DMS53 (cell line): ENCODE measurements at regions not wholly inside any gene's neighbourhood (a gene's known extent, or its start where the extent isn't known, plus 50 kb on each side); places are given as distances from the start of the nearest gene placed in this dataset.
A peak's percentile ranks its signal among the peaks of the same experiment; 100 is the strongest.

ENCODE experiments used
- DNase-seq: peaks from one replicate; lab custom pipeline; 2025; lab: John Stamatoyannopoulos, UW

DNA sequence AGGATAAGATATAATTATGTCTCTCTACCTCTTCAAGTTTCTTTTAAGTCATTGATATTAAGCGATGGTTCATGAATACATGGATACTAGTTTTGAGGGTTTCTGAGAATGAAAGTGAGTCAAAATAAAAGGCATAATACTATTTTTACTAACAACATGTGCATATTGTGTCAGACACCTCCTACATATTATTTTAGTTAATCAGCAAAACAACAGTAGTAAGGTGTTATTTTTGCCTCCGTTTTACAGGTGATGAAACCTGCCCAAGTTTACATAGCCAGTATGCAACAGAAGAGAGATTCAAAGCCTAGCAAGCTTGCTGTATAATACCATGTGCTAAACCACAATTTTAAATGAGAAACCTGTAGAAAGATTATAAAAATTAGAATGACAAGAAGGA, 544.1 kb downstream of the EPHA5 start:
- no peak for DNase-seq

DNA sequence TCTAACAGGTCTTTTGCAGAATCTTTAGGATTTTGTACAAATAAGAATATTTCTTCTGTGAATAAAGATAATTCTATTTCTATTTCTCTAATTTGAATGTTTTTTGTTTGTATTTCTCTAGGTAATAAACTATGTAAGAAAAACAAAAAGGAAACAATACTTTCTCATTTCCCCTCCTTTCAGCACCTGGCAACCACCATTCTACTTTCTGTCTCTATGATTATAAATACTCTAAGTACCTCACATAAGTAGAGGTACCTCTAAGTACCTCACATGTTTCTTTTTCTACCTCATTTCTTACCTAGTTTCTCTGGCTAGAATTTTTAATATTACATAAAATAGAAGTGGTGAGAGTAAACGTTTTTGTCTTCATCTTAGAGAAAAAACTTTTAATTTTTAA, 550.0 kb downstream of the EPHA5 start:
- DNase-seq = no peak

DNA sequence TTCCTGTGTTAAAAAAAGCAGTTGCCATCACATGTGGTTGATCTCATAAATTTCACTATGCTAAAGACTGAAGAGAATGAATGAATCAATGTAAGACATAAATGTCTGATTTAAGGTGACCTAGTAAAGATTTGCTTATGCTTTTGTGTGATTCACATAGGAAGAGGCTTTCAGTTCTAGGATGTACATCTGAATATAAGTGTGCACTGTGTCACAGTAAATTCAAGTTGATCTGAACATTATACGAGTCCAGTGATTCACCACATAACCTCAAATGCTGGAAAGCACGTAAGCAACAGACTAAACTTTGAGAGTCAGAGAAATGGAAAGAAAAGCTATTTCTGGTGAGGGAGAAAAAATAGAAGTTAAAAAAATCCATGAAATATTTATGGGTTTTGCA, 567.9 kb downstream of the EPHA5 start:
- DNase-seq = no peak

DNA sequence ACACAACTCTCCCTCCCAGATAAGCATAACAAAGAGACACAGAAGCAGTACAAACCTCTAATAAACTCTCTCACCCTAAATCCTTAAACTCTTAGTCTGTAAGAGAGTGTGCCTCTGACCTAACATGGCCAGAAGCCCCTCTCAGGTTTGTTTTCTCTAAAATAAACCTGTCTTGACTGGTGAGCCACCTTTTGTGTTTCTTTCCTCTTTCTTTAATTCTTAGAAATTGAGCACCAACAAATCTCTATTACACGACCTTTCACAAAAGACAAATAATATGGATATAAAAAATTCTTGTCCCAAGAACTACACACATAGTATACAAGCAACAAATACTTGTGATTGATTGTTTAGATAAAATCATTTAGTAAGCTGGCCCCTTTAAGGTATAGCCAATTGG, 573.7 kb downstream of the EPHA5 start:
- DNase-seq = peak; percentile 23

DNA sequence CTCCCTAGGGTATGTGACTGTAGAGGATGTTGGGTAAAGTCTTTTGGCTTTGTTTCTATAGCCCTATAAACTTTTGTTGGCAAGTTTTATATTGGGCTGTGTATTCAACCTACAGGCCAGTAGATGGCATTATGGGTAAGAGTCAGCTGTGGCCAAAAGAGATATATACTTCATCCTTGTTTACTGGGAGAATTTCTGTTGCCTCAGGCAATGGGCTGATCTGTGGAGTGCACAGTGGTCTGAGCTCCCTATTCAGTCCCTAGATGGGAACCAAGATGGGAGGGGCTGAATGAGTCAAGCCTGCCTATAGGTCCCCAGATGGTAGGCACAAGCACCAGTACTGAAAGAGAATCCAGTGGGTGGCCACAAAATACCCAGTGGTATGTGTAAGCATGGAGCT, 580.6 kb downstream of the EPHA5 start:
- peak; percentile 35 for DNase-seq

DNA sequence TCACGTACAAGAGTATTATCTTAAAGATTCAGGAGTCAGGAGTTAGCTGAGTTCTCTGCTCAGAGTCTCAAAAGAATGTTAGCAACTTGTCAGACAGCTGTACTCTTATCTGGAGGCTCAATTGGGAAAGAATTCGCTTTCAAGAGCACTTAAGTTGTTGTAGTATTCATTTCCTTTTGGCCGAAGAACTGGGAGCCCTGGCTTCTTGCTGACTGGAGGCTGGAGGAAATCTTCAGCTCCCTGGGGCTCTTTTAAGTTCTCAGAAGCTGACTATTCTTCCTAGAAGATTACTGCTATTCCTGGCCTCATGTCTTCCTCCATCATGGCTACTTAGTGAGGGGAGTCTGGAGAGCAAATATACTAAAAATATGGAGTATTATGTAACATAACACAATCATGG, 587.2 kb downstream of the EPHA5 start:
- DNase-seq = peak; percentile 12

DNA sequence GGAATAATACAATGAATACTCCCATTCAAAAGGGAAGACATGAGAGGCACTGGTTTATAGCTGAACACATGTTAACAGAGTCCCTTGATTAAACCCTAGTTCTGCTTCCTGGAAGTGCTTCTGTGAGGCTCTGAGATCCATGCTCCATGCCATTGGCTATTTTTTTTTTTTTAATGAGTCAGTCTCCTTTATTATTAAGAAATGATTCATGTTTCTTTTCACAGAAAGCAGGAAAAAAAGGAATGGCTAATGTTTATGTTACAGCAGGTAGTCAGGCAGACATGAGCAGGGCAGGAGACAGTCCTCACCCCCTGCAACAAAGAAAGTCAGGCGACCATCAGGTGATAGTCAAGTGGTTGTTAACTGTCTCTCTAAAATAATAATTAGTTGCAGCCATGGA, 598.7 kb downstream of the EPHA5 start:
- peak; percentile 6 for DNase-seq

DNA sequence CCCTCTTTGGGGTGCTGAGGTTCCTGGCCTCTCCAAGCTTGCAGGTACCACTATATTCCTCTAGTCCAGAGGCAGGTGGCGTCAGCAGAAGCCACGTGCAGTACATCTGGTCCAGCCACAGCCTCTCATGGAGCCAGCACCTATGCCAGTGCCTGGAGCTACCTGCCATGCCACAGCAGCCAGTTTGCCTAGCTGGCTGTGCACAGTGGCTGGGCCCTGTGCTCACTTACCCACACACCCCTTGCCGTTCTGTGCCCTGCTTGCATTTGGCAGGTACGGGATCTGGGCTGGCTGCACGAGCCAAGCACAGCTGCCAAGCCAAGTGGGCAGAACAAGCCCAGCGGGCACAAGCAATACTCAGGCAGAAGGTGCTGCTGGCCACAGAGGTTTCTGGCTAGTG, 601.1 kb downstream of the EPHA5 start:
- DNase-seq = no peak

DNA sequence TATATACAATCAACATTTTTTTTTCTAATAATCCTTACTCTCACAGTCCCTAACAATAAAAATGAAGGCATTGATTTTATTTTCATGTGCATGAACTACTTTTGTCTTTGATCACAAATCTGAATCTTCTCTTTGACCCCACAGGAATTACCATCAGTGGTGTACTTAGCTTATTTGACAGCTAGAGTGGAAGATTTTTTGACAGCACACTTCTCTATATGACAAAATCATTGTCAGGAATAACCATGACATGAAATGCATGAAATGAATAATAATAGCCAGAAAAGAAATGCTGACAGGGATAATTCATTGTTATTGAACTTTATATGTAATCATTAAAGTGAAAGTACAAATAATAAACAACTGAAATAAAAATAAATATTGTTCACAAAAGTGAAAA, 604.2 kb downstream of the EPHA5 start:
- no peak for DNase-seq

DNA sequence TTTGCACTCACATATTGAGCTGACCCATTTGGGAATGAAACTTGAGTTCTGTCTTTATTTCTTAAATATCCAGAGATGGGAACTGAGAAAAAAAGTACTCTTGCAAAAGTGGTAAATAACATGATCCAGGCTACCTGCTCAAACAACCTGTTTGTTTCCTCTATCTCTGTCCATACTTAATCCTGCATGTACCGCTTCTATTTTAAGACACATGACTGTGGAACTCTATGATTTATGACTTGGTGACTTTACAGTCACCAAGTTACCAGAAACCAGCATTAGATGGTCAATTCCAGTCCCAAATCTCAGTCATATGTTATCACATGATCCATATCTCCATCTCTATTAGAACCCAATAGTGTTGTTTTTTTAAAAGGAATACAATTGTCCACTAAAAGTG, 606.7 kb downstream of the EPHA5 start:
- no peak for DNase-seq

DNA sequence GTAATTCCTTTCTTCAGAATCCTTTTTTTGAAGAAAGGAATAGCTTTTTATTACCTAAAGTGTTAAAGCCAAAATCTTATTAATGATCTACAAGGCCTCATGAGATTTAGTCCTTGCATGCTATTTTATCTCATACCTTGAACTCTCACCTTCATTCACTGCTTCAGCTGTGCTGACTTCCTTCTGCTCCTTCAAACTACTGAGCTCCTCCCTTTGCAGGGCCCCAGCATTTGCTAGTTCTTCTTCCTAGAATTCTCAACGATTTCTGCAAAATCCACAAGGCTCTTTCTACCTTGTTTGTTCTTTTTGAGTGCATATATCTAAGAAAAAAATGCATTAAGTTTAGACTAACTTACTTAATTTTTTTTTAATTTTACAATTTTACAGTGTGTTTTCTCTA, 619.5 kb downstream of the EPHA5 start:
- DNase-seq = no peak

DNA sequence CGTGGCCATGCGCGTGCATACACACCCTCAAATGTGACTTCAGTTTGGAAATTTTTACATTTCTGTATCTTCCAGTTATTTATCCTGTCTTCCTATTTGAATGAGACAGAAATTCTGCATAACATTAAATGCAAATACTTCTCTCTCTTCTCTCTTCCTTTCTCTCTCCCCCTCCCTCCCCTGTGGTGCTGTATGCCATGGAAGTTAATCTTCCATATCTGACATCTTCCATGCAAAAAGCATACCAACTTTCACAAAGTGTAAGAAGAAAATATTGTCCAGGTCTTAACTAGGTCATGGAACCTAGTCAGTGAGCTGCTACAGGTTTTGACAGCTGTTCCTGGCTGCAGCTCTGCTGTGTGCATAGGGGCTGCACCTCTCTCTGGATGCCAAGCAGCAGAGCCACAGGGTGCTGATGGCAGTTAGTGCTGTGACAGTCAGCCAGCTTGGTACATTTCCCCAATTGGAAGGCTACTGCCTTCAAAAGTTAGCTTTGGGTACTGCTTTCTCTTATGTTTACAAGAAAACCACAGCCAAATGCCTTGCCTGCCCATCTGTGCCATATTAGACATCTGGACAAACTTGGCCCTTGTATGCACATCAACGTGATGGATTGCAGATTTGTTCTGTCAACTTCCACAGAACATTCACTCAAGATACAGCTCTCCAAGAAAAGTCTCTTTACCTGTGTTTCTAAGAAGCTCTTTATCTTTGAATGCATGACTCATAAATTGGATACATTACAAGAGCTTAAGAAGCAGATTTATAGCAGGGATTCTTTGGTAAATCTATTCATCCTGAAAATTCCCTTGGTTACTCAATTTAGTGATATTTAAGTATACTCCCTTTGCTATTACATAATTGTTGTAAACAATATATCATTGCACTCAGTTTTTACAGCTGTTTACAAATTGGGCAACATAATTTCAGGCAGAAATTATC, 623.8 kb downstream of the EPHA5 start:
- no peak for DNase-seq

DNA sequence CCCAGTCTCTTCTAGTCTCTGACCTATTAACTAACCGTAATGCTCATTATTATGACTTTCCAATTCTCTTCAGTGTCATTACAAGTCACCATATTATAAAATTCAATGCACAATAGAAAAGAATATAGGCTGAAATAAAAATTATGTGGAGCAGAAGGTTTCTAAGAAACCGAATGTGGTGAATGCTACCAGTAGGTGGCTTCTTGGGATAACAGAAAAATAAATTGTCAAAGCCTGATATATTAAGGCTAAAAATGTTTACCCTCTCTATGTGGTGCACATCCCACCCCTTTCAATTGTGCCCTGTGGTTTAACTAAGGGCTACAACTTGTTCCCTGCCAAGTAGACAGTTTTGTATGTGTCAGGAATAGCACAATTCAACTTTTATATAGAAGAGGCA, 624.6 kb upstream of the TECRL start:
- DNase-seq = peak; percentile 11

DNA sequence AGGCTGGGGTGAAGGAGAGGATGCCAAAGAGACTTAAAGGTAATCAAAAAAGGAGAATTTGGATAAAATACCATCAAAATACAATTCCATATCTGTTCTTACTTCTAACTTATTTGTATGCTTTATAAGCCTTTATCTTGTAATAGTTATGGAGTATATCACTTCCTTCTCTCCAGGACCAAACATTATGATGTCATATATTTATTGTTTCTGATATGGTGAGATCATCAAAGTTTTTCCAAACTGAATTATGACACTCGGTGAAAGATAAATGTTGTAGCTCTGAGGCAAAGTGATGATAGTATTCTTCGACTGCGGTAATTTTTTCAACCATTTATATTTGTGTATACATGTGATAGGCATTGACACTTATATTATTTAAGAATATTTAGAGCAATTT, 619.3 kb upstream of the TECRL start:
- DNase-seq = no peak

DNA sequence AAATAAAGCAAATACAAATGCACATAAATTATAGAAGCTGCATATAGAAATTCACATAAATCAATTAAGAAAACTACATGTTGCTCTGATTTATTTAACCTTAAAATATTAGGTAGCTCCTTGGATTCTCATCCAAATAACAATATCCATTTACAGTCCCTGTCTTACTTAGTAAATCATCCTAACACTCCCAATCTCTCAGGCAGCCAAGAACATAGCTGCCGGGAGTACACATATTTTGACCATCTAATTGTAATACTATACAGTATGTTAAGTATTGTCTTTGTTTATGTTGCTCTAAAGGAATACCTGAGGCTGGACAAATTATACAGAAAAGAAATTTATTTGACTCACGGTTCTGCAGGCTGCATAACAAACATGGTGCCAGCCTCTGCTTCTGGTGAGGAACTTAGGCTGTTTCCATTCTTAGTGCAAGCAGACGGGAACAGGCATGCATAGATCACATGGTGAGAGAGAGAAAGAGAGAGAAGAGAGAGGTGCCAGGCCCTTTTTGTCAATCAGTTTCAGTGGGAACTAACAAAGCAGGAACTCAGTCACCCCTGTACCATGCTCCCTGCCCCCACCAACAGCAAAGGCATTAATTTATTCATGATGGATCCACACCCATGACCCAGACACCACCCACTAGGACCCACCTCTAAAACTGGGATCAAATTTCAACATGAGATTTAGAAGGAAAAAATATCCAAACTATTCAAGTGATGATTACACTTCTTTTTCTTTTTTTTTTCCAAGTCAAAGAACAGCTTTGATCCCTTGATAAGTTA, 614.8 kb upstream of the TECRL start:
- DNase-seq = no peak

DNA sequence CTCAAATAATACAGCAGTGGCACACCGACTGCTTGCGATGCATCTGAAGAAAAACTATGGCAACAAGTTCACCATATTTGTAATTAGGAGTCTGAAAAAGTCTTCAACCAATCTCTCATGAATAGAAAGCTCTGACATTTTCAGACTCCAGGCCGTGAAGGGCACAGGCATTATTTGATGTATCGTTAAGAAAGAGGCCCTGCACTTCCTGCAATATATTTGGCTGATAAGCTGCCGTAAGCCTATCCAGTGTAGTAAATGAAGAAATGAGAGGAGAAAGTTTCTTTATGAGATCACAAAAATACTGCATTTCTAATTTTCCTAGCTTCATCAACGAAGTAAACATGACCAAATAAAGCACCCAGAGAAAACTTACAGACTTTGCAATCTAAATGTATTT, 613.8 kb upstream of the TECRL start:
- DNase-seq = no peak

DNA sequence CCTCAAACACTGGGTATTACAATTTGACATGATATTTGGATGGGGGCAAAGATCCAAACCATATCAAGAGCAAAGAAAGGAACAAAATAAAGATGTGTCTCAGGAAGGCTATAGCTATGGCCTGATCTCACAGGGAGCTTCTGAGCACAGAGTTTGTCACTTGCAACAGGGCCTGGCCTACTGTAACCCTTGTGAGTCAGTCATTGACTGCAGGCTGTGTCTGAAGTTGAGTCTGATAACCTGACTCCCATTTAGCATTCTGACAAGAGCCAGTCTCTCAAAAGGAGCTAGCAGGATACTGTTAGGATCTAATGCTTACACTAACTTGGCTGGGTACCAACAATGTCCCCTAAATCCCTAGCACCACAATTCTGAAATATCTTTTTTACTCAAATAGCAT, 612.5 kb upstream of the TECRL start:
- no peak for DNase-seq

DNA sequence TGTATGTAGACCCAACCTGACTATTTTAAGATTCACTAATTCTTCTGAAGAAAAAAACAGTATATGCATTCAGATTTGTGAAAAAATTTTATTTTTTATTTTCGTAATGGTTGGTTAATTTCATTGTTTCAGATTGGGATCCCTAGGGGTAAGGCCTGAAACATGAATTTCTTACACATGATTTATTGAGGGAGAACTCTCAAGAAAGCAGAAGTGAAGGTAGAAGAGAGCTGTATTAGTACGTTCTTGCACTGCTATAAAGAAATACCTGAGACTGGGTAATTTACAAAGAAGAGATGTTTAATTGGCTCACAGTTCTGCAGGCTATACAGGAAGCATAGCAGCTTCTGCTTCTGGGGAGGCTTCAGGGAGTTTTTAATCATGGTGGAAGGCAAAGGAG, 611.9 kb upstream of the TECRL start:
- no peak for DNase-seq

DNA sequence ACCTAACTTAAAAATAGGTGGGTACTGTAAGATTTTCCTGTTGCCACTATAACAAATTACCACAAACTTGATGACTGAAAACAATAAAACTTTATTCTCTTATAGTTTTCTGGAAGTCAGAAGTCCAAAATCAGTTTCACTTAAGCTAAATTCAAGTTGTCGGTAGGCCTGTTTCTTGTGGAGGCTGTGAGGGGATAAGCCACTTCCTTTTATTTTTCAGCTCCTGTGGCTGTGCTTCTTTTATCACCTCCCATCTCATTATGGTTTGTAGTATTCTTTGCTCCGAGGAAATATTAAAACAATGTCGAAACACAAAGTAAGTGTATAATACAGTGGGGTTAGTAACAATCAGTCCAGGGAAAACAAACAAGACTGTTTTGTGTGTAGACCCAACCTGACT, 610.5 kb upstream of the TECRL start:
- DNase-seq = no peak

DNA sequence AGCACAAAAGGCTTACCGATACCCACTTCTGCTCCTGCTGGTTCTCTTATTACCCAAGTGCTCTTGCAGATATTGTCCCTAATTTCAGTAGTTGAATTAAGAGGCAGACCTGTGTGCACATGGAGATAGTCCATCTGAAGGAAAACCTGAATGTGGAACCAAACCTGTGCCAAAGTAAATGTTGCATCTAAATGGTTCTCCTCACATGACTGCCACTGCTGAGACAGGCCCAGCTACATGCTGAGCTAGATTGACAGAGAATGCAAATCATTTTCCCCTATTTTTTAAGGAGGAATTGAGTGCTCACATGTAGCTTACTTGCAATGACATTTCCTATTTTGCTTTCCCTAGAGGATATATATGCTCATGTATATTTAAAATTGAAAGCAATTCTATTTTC, 609.1 kb upstream of the TECRL start:
- DNase-seq = no peak

DNA sequence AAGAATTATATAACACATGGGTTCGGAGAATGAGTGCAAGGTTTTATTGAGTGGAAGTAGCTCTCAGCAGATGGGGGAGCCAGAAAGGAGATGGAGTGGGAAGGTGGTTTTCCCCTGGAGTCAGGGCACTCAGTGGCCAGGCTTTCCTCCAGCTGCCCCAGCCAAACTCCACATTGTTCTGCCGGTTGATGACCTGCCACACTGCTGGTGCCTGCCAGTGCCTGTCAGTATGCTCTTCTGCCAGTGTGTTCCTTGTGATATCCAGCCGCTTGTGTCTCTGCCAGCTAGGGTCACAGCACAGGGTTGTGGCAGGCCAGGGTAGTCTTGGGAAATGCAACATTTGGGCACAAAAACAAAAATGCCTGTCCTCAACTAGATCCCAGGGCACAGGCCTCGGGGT, 604.8 kb upstream of the TECRL start:
- DNase-seq = no peak

DNA sequence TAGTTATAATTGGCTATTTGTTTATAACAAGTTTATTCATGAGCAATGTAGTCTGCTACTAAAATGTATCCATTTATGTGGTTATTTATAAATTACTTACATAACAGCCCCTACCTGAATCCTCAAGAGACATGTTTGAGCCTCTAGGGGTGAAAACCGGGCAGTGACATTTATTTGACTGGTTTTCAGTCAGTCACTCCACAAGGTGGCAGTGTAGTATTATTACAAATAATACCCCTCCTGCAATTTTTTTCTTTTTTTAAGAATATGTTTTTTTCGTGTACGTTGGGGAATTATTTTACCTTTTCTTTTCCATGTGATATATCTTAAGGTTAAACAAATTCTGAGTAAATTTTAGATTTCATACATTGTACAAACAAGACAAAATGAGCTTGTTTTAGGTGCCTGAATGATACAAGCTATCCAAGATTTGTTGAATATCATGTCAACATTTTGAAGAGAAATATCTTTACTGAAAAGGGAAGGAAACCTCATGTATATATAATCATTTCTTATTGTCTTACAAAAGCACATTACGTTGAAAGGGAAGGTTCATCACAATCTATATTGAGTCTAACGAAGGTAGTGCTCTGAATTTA, 598.7 kb upstream of the TECRL start:
- DNase-seq = peak; percentile 74

DNA sequence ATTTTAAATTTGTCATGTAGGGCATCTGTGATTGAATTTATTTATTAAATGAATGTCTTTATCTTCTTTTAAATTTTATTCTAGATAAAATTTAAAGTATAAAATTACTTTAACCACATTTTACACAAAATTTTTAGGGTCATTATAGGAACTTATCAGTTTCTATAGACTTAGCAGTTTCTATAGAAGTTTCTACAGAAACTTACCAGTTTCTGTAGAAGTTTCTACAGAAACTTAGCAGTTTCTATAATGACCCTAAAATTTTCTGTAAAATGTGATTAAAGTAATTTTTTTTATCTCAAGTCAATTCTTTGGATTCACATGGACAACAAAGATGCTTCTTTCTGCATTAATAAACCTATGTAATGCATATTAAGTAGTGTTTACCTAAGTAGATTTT, 565.9 kb upstream of the TECRL start:
- no peak for DNase-seq
